ENCODE measurements at regions not wholly inside any gene's neighbourhood (a gene's known extent, or its start where the extent isn't known, plus 50 kb on each side); places are given as distances from the start of the nearest gene placed in this dataset.

DNA sequence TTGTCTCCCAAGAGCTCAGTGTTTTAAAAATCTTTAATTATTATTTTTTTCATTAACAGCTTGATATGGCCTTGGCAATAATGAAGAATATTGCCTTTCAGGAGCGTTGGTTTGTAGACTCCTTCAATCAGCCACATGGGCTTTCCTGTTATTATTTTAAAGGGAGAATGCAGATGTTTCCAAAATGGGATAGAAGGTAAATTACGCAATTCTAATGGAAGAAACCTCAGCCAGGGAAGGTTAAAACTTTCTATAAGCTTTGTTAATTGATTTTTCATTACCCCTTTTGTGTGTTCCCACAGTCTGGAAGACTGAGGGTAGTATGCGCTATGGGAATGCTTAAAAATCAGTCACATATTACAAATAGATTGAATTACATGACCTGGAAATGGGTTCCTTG lies 188.4 kb upstream of the NAV3 start:
- TF ChIP-seq, protein P1, sequence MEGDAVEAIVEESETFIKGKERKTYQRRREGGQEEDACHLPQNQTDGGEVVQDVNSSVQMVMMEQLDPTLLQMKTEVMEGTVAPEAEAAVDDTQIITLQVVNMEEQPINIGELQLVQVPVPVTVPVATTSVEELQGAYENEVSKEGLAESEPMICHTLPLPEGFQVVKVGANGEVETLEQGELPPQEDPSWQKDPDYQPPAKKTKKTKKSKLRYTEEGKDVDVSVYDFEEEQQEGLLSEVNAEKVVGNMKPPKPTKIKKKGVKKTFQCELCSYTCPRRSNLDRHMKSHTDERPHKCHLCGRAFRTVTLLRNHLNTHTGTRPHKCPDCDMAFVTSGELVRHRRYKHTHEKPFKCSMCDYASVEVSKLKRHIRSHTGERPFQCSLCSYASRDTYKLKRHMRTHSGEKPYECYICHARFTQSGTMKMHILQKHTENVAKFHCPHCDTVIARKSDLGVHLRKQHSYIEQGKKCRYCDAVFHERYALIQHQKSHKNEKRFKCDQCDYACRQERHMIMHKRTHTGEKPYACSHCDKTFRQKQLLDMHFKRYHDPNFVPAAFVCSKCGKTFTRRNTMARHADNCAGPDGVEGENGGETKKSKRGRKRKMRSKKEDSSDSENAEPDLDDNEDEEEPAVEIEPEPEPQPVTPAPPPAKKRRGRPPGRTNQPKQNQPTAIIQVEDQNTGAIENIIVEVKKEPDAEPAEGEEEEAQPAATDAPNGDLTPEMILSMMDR (IDR thresholded peaks at IDR 0.05; ENCODE audit: low read depth, low read length, missing control alignments) = no peak
- no peak overlapping the region for H3K4me3 ChIP-seq (replicated peaks; ENCODE audit: low read depth, low read length)
- DNase-seq (ENCODE audit: extremely low read depth, low read depth) = no peak

DNA sequence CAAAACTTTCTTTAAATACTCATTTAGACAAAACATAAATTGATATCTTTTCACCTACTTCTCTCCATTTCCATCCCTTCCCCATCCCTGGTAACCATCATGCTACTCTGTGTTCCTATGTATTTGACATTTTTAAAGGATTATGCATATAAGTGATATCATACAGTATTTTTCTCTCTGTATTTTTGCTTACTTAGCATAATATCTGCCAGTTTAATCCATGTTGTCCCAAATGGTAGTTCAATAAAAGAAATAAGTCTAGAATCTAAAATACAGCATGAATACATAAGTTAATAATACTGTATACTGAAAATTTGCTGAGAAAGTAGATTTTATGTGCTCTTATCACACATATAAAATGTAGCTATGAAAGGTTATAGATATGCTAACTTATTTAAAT lies 190.3 kb upstream of the NAV3 start:
- DNase-seq (ENCODE audit: extremely low read depth, low read depth) = no peak
- H3K4me3 ChIP-seq (replicated peaks; ENCODE audit: low read depth, low read length) = no peak overlapping the region
- TF ChIP-seq, protein P1 (IDR thresholded peaks at IDR 0.05; ENCODE audit: low read depth, low read length, missing control alignments) = no peak

DNA sequence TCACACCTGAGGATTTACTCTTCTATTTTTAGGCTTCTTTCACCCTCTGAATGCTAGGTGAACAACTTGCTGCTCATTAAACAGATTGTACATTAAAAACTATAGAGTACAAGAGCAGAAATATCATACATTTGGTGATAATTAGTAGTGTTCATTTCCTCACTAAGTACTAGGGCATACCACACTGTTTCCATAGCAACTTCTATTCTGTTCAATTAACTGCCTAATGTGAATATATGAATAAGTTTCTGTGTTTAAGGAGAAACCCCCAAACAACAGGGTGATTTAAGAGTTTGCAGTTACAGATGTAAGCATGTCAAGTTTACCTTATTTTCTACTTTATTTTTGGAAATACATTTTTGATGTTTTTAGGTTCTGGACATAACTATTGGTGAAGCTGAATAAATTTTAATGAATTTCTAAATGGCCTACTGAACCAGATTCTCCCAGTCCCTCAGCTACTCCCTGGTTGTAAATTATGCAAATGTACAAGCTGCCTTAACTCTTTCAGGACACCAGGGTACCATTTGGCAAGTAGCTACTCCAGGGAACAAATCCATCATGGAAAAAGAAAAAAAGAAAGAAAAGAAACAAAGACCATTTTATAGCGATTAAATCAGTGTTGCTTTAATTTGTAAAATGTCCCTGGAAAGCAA lies 199.8 kb upstream of the NAV3 start:
- TF ChIP-seq, protein P1 (IDR thresholded peaks at IDR 0.05; ENCODE audit: low read depth, low read length, missing control alignments) = no peak
- no peak for DNase-seq (ENCODE audit: extremely low read depth, low read depth)
- H3K4me3 ChIP-seq (replicated peaks; ENCODE audit: low read depth, low read length) = no peak overlapping the region

DNA sequence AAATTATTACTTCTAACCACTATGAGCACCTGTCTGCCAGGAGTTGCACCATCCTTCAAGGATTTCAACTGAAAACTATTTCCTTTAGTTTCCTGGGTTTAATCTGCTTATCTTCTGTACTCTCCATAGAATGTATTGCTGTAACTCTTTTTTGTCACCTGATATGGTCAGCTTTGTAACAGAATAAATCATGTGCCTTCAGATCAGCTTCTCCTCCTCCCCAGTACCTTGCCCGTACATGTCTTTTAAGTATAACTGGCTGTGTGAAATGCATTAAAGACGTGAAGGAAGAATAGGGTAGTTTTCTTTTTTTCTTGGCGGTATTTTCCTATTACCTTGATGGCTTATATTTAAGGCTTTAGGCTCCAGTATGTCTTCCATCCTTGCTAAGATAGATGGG lies 200.3 kb upstream of the NAV3 start:
- H3K4me3 ChIP-seq (replicated peaks; ENCODE audit: low read depth, low read length) = no peak overlapping the region
- TF ChIP-seq, protein P1 (IDR thresholded peaks at IDR 0.05; ENCODE audit: low read depth, low read length, missing control alignments) = no peak
- DNase-seq (ENCODE audit: extremely low read depth, low read depth) = no peak

DNA sequence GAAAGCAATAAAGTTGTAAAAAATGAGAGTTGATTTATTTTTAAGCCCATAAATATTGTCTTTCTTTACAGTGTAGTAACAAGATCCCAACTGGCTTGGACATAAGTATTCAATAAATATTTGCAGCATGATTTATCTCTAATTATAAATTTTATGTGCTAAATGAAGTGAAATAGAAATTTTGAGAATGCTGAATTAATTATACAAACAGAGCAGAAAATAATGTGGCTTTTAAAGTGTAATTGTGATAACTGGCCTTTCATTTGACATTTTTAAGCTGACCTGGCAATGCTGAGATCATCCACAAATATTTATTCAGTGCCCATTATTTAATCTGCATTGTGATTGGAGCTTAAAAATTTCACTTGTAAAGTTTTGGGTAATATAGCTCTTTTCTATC lies 201.6 kb upstream of the NAV3 start:
- no peak overlapping the region for H3K4me3 ChIP-seq (replicated peaks; ENCODE audit: low read depth, low read length)
- DNase-seq (ENCODE audit: extremely low read depth, low read depth) = no peak
- TF ChIP-seq, protein P1 (IDR thresholded peaks at IDR 0.05; ENCODE audit: low read depth, low read length, missing control alignments) = no peak

DNA sequence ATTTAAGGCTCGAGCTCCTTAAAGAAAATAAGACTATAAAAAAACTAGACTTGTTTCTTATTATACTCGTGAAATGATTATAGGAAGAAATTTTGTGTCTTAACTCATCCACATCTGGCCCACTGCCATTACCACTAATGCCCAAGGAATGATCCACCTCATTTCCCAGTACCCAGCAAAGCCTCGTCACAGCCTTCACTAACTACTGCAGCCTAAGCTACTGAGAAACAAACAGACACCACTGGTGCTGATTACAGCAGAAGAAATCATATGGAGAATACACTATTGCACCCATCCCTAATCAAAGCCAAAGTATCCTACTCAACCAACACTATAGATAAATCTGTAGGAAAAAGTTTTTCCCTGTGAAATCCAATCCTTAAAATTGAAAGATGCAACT lies 205.3 kb upstream of the NAV3 start:
- TF ChIP-seq, protein P1 (IDR thresholded peaks at IDR 0.05; ENCODE audit: low read depth, low read length, missing control alignments) = no peak
- peak; percentile 50 for DNase-seq (ENCODE audit: extremely low read depth, low read depth)
- H3K4me3 ChIP-seq (replicated peaks; ENCODE audit: low read depth, low read length) = no peak overlapping the region

DNA sequence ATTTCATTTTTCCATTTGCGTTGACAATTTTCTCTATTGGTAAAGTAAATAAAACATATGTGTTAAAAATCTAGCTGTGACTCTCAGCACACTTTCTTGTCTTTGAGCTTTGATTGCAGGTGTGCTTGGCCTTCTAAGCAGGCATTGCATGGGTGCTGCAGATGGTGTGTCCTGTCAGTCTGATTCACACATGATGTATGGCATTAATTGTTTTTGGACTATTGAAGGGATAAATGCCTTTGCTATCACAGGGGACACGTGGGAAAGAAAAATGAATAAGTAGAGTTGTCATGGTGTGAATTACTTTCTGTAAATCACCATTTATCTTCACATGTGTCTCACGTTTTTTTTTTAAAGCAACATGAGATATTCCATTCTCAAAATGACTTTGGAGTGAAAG lies 211.3 kb upstream of the NAV3 start:
- H3K4me3 ChIP-seq (replicated peaks; ENCODE audit: low read depth, low read length) = no peak overlapping the region
- TF ChIP-seq, protein P1 (IDR thresholded peaks at IDR 0.05; ENCODE audit: low read depth, low read length, missing control alignments) = no peak
- no peak for DNase-seq (ENCODE audit: extremely low read depth, low read depth)
